HG03135 (cell line): ENCODE measurements at regions not wholly inside any gene's neighbourhood (a gene's known extent, or its start where the extent isn't known, plus 50 kb on each side); places are given as distances from the start of the nearest gene placed in this dataset.
"Not testable (repeated sequence)": the region's sequence is repeated elsewhere in the genome, so short reads cannot be mapped to it uniquely, and the experiment has no call there.

Source experiments
- ATAC-seq: cut with Tn5 transposase; IDR thresholded peaks from one replicate; pipeline ENCODE4 v1.9.1; 2021; ENCODE audit warnings: mild to moderate bottlenecking, moderate library complexity; ENCODE audit not compliant: unreplicated experiment

- no peak for ATAC-seq
Observed at GRCh38 chr21:15119486-15119885, 54.7 kb upstream of the NRIP1 start.

- ATAC-seq: no peak
Observed at GRCh38 chr21:15121097-15121654, 56.4 kb upstream of the NRIP1 start.

GRCh38 chr21:15121655-15122120, 56.9 kb upstream of the NRIP1 start:
- ATAC-seq: no peak

- ATAC-seq: no peak
Observed at GRCh38 chr21:15122241-15122640, 57.4 kb upstream of the NRIP1 start.

DNA sequence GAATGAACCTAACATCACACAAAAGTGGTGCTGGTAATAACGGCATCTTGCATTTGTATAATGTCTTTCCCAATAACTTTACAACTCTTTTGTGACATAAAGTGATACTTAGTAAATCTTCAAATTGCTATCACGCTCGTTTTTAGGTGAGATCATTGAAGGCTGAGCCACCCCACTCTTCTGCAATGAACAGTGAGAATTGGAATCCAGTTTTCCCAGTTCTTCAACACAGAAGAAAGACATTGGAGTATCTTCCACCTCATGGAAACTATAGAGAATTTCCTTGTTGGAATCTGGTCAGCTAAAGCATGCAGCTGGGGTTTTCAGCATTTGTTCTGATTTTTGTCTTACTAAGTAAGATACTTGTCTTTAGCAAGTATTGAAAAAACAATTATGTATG, 59.9 kb upstream of the NRIP1 start:
- no peak for ATAC-seq

DNA sequence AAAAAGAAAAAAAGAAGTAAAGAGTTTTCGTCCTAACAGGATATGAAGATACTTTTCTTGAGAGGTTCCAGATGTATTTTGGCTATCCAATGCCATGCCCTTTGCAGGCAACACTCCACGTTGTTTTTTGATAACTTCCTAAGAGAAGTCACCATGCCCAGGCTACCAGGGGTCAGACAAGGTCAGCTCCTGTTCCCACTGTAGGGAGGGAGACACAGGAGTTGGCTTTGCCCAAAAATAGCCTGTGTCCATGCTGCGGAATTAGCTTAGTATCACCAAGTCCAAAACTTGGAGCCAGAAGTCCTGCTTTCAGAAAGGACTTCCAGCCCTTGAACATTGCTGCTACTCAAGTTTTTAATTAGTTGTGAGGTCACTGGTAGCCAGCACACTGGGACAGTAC, 62.1 kb upstream of the NRIP1 start:
- no peak for ATAC-seq

- ATAC-seq: no peak
Observed at GRCh38 chr21:15127437-15127836, 62.6 kb upstream of the NRIP1 start.

DNA sequence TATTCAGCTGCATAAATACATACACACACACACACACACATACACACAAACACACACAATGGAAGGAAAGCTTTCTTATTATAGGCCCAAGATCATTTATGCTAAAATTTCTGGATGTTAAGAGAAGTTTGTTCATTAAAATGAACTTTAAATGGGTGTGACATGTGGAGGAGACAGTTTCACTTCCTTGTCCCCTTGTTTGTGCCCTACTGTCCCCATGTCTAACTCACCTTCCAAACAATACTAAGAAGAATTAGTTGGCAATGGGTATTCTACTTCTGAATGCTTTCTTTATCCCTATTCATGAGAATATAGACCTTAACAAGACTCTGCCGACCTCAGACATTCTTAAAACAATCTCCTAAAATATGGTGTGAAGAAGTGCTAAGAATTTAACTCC, 63.5 kb upstream of the NRIP1 start:
- ATAC-seq: no peak

GRCh38 chr21:15128714-15129113, 63.9 kb upstream of the NRIP1 start:
- not testable (repeated sequence) for ATAC-seq

DNA sequence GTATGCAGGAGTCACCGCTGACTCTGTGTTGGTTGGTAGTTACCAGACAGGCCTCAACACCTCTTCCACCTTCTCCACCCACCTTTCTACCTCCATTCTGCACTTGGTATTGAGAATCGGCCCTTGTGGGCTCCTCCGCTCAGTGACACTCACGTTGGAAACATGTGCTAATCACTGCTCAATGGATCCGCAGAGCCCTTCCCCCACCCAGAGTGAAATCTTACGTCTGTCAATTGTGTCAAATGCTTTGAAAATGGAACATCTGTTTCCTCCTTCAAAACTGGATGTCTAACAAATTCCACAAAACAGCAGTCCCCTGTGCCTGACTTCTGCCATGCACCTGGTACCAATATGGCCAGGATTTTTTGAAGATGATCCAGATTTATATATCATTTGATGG, 65.5 kb upstream of the NRIP1 start:
- no peak for ATAC-seq

DNA sequence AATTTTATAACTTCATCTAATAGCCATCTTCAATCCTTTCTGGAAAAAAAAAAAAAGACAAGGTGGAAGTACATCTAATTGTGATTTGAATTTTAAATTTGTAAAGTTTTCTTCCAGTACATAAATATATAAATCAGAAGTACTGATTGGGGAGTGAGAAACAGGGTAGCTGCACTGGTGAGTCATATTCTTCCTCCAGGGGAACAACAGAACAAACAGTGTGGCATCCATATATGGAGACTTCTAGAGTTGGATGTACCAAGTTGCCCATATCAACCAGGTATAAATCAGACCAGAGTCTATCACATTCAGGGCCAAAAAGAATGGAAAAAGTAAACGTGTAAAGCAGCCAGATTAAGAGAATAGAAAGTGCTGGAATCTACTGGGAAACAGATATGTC, 66.0 kb upstream of the NRIP1 start:
- no peak for ATAC-seq

- no peak for ATAC-seq
Observed at GRCh38 chr21:15132781-15133180, 68.0 kb upstream of the NRIP1 start.

DNA sequence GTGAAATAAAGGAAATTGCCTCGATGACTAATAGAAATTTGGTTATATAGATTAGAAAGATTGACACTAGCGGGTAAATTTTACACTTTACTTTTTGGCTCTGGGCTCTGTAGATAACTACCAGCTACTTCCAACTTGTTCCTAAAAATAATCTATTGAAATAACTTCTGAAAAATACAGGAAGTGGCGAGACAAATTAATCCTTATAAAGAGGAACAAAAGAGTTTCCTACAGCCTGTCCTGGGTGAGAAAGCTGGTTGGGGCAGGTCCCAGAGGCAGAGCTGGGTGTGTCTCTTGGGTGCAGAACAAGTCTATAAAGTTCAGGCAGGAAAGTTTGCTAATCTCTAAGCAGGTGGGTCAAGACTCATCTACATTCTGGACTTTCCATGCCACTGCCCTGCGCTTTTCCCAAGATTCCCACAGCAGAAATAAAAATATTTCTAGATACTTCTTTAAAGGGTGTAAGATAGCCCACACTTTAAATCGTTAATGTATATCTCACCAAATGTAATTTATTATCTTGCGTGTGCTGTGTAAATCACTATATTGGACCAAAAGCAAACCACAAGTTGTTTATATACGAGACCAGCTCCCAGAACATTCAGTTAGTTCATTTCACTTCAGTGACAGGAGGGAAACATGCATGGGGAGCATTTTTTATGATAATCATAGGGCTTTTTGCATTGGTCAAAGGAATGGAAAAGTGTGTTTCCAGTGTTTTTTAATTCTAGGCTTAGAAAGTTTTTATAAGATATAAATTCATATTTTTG, 70.1 kb upstream of the NRIP1 start:
- ATAC-seq: no peak

DNA sequence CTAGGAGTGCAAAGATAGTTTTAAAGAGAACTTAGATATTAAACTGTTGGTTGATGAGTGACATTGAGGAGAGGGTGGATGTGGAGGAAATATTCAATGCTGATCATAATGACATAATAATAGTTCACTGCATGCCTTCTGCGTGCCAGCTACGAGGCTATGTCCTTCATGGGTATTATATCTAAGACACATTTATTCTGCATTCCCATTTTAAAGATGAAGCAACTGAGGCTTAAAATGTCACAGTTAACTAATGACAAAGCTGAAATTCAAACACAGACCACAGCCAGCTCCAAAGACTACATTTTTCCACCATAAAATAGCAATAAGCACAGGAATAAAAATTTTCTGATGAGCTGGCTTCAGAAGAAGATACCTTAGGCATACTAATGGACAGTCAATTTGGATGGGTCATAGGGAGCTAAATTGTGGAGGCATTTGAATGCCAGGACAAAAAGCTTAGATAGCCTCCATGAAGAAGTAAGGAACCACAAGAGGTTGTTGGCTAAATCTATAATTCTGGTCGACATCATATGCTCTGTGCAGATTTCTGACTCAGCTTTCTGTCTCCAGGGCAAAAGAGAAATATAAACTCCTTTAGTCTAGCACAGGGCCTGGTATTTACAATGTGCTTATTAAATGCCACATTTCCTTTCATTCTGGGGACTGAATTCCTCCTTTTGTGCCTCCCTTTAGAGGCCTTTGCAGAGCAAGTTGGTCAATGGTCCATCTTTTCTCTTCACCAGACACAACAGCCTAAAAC, 71.2 kb upstream of the NRIP1 start:
- no peak for ATAC-seq

DNA sequence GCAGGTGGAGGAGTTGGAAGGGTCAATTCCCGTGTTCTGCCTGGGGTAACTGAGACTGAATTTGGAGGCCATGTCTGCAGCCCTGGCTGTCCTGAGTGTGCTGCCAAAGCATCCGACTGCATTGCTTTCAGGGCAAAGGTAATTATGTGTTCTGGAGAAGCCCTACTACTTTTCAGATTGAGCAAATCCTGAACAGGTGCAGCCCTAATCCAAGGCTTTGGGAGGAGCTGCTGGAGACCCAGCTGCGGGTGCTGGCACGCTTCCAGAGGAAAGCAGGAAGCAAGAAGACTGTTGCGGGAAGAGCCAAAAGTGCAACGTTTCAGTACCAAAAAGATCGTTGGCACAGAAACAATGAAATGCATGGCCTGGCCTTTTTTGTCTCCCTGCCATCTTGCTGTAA, 73.7 kb upstream of the NRIP1 start:
- no peak for ATAC-seq

- ATAC-seq: no peak
Observed at GRCh38 chr21:15139898-15140297, 75.1 kb upstream of the NRIP1 start.

- ATAC-seq: no peak
Observed at GRCh38 chr21:15140321-15141019, 75.7 kb upstream of the NRIP1 start.

DNA sequence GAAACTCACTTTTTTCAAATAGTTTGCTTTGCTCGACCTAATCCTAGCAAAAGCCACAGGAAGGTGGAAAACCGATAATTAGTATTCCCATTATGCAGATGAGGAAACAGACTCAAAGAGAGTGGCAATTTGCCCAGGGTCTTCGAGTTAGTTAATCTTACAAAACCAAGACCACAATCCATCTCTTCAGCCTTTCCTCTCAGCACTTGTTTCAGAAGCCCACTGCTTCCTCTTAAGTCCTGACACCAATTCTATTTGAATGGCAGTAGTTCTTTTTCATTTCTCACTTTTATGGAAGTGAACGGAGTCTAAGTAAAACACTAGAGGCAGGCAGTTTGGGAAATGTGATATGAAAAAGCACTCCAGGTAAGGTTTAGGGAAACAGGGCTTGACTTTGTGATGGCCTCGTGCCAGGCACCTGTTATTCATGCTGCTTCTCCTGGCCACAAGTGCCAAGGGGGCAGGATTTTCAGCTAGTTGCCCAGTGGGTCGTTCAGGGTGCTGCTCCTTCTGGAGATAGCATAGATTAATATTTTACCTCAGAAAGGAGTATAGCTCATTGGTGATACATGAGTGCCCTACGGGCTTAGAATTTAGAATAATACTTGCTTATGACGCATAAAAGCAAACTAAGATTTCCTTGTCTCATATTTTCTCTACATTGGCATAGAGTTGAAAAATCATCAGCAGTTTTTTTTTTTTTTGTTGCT, 76.6 kb upstream of the NRIP1 start:
- no peak for ATAC-seq

DNA sequence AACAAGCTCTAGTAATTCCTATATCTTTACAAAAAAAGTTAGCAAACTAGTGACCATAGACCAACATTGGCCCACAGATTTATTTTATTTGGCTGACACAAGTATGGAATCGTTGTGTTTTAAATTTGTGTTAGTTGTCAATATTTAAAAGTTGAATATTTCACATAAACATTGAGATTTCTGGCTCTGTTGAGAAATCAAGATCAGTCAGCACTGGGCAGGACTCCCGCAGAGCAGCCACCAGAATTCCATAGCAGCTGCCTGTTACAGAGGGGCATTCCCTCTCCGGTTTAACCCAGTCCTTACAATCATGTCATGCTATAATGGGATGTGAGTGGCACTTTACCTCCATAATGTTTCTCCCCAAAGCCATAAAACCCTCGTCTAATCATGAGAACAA, 79.2 kb upstream of the NRIP1 start:
- no peak for ATAC-seq

DNA sequence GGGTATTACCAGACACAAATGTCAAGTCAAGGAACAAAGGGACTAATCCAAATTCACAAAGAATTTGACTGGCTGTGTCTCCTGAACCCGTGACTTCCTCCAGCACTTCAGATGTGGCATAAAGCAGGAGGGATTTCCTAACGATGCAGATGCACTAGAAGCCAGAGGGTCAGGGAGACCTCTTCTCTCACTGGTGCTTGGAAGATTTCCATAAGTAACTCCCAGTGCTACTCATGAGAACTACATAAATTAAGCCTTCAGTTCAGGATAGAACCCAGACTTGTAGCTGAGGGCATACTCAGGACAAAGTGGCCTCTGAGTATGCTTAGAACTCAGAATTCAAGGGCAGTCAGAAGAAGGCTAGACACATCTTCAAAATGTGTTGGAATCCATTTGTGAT, 83.6 kb upstream of the NRIP1 start:
- ATAC-seq: no peak
